Psoas muscle (tissue), 7 donors: ENCODE measurements at regions not wholly inside any gene's neighbourhood (a gene's known extent, or its start where the extent isn't known, plus 50 kb on each side); places are given as distances from the start of the nearest gene placed in this dataset.

Experiments used
- ATAC-seq, 4 donors: fragments of 200-7000 bp; cut with Tn5 transposase; one replicate each; pipeline ENCODE4 v1.9.1; 2020; ENCODE audit warnings: moderate library complexity in 3 of 4, mild to moderate bottlenecking in 2 of 4
- DNase-seq, 2 donors: peaks; one replicate each; pipeline ENCODE4 v3.0.0-alpha.2; 2020
- H3K27ac ChIP-seq: fragments of 200-600 bp; one replicate; pipeline ENCODE4 v1.8.0; 2022
- H3K27me3 ChIP-seq, 3 donors: fragments of 200-600 bp in 1 of 3; one replicate each; pipeline versions ENCODE4 v1.6.1 to v1.8.0; 2013 to 2022; ENCODE audit warnings: low read length in 2 of 3, mild to moderate bottlenecking in 2 of 3, moderate library complexity in 1 of 3; ENCODE audit not compliant: insufficient read depth in 3 of 3
- H3K36me3 ChIP-seq, 2 donors: fragments of 200-600 bp in 1 of 2; one replicate each; pipeline versions ENCODE4 v1.6.1 to v1.8.0; 2013 to 2022; ENCODE audit warnings: low read depth in 1 of 2, mild to moderate bottlenecking in 1 of 2, moderate library complexity in 1 of 2; ENCODE audit not compliant: insufficient read depth in 1 of 2
- H3K4me1 ChIP-seq: fragments of 200-600 bp; one replicate; pipeline ENCODE4 v1.8.0; 2022
- H3K4me3 ChIP-seq: fragments of 200-600 bp; one replicate; pipeline ENCODE4 v1.8.0; 2022; ENCODE audit warnings: mild to moderate bottlenecking
- H3K9me3 ChIP-seq: fragments of 200-600 bp; one replicate; pipeline ENCODE4 v1.8.0; 2022
- CTCF ChIP-seq: fragments of 200-600 bp; IDR thresholded peaks from one replicate; pipeline ENCODE4 v1.8.0; 2022; ENCODE audit warnings: antibody characterized with exemption
- WGBS, 3 donors: extraction: QIAGEN DNeasy Blood & Tissue Kit; methylation state at CpG; one replicate each; pipeline versions ENCODE4 v1.1.6 to v1.1.7; 2013; 5-methylcytosine and 5-hydroxymethylcytosine counted together
- intact Hi-C, 2 donors: fragments of 100-400 bp; cut with DNase I; formaldehyde crosslinking; loops; one replicate each; pipeline versions ENCODE4 v1.11.0 to v1.14.2; 2022
- donor health status: healthy with polysubstance abuse.
- donor health status: DM: no; HTN: no; CAD: no; lungs with moderate emphysema.
- donor health status: Bipolar disorder and iron deficiency.
- donor health status: healthy.
- donor health status: DM: yes; HTN: yes; CAD: no.
- donor health status: DM: no; HTN: no; CAD: no.
- donor health status: DM: yes; HTN: yes; CAD: no.

GRCh38 chr12:97169889-97170567 lies 263.0 kb downstream of the NEDD1 start:
- Histone ChIP-seq H3K4me3 (no peak overlapping the region), H3K9me3 (no peaks in the 10 kb centered on the region), H3K36me3 (no peaks in the 10 kb centered on the region), H3K27ac (no peak overlapping the region), H3K27me3 (no peaks in the 10 kb centered on the region), H3K4me1 (no peaks in the 10 kb centered on the region)
- TF ChIP-seq CTCF, result no peak
- 56 to 60% (median 60%) methylated on average over 6 of the region's 6 CpGs for WGBS, 3 donors
- DNase-seq (no peak), ATAC-seq (no peak)
- intact Hi-C loops, result loop anchor here in 1 of 2 donors (5.0 kb wide), 1 partner anchor 127 kb away; no protein-coding TSS in a partner anchor

- no peak overlapping the region for H3K27ac ChIP-seq
- H3K4me3 ChIP-seq, result no peak overlapping the region
- H3K27me3 ChIP-seq, result no peaks in the 10 kb centered on the region
- H3K4me1 ChIP-seq, result no peaks in the 10 kb centered on the region
- intact Hi-C loops, result loop anchor here in 1 of 2 donors (5.0 kb wide), 1 partner anchor 123 kb away; no protein-coding TSS in a partner anchor
- no peaks in the 10 kb centered on the region for H3K9me3 ChIP-seq
- no peak for ATAC-seq
- DNase-seq, result no peak
- no peak for TF ChIP-seq CTCF
- H3K36me3 ChIP-seq, result no peaks in the 10 kb centered on the region
- 46 to 51% (median 48%) methylated on average over 5 of the region's 5 CpGs for WGBS, 3 donors
Measured at GRCh38 chr12:97173688-97174410, 266.8 kb downstream of the NEDD1 start.

GRCh38 chr12:97177481-97177880 lies 270.4 kb downstream of the NEDD1 start:
- no peaks in the 10 kb centered on the region for H3K9me3 ChIP-seq
- WGBS, 3 donors, result 70 to 76% (median 71%) methylated on average over 4 of the region's 4 CpGs
- intact Hi-C loops, result no loop called here
- H3K27ac ChIP-seq, result no peak overlapping the region
- ATAC-seq (no peak), DNase-seq (no peak)
- H3K27me3 ChIP-seq, result no peaks in the 10 kb centered on the region
- TF ChIP-seq CTCF, result no peak
- H3K36me3 ChIP-seq, result no peaks in the 10 kb centered on the region
- H3K4me3 ChIP-seq, result no peak overlapping the region
- H3K4me1 ChIP-seq, result no peaks in the 10 kb centered on the region

GRCh38 chr12:97181571-97182265 lies 274.7 kb downstream of the NEDD1 start:
- Histone ChIP-seq H3K27me3 (no peaks in the 10 kb centered on the region), H3K36me3 (no peaks in the 10 kb centered on the region), H3K9me3 (no peaks in the 10 kb centered on the region), H3K27ac (no peak overlapping the region), H3K4me1 (no peaks in the 10 kb centered on the region), H3K4me3 (no peak overlapping the region)
- no peak for ATAC-seq
- WGBS, 3 donors, result 71 to 79% (median 76%) methylated on average over 10 of the region's 10 CpGs
- no peak for DNase-seq
- intact Hi-C loops, result no loop called here
- TF ChIP-seq CTCF, result no peak
